HG03558 (cell line): ENCODE measurements at regions not wholly inside any gene's neighbourhood (a gene's known extent, or its start where the extent isn't known, plus 50 kb on each side); places are given as distances from the start of the nearest gene placed in this dataset.

Experiments used
- ATAC-seq: cut with Tn5 transposase; IDR thresholded peaks from one replicate; pipeline ENCODE4 v1.9.1; 2021; ENCODE audit warnings: moderate number of reproducible peaks; ENCODE audit not compliant: unreplicated experiment; ENCODE audit errors: extremely low read depth

GRCh38 chr3:106157411-106157810 is 288.6 kb upstream of the CBLB start:
- ATAC-seq: no peak

DNA sequence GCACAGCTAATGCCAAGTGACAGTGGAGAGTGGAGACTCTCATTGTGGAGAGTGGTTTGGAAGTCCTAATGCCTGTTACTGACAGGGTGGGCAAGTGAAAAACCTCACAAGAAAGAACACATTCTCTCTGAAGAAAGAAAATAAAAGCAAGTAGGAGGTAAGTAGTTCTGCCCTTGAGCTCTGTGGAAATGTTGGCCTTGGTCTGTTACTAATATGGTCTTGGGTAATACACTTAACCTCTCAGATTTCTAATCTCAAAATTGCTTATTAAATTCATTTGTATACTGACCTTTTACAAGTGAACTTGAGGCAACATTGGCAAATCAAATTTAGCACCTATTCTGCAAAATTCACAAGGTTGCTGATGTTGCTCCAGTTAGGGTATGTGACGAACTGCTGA is 291.6 kb upstream of the CBLB start:
- no peak for ATAC-seq

DNA sequence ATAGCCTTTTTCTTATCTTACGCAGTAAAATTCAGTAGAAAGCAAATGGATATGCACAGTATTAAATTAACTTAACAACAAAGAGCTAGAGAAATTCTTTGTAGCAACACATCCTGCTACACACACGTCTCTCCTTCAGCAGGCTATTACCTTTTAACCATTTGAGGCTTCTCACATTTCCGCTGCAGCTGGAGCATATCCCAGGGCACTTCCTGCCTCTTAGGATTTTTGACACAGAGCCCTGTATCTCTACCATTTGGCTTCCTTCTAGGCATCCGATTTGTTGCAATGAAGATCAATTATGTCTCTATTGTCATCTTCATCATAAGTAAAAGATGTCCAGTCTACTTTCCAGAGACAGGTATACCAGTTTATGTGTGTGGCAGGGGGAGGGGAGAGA is 292.4 kb upstream of the CBLB start:
- ATAC-seq: no peak

- ATAC-seq: no peak
Observed at GRCh38 chr3:106167728-106168127, 298.9 kb upstream of the CBLB start.

- no peak for ATAC-seq
Observed at GRCh38 chr3:106168962-106169750, 300.3 kb upstream of the CBLB start.

GRCh38 chr3:106170636-106171035 is 301.8 kb upstream of the CBLB start:
- no peak for ATAC-seq

- no peak for ATAC-seq
Observed at GRCh38 chr3:106172101-106172500, 303.3 kb upstream of the CBLB start.

DNA sequence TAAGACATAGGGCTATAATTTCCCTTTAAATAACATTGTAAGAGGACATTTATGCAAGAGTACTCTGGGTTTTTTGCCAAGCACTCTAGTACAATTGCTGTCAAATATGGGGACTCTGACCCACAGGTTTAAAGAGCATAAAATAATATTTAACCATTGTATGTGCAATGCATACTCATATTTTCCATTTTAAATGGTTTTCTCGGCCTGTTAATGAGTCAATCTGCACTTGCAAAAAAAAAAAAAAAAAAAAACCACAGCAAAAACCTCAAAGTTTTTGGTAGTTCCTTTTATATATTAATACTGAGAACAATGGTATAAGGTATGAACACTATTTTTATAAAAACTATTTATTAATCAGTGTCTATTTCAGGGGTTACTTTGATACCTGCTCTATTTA is 304.0 kb upstream of the CBLB start:
- ATAC-seq: peak; percentile 44

DNA sequence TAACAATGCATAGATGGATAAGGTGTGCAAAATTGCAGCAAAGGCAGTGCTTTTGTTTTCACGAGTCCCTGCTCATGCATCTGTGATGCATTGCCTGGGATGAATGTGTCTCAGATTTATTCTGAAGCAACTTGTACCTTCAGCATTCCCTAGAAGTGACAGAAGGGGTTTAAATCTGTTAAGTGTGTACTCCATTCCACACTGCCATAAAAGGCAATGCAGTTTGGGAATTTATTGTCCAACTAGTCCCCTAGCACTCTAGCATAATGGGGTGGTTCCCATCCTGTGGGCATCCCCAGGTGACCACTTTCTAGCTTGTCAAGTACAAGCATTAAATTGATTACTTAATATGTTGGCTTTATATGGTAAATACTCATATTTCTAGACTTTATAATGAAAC is 306.5 kb upstream of the CBLB start:
- no peak for ATAC-seq

DNA sequence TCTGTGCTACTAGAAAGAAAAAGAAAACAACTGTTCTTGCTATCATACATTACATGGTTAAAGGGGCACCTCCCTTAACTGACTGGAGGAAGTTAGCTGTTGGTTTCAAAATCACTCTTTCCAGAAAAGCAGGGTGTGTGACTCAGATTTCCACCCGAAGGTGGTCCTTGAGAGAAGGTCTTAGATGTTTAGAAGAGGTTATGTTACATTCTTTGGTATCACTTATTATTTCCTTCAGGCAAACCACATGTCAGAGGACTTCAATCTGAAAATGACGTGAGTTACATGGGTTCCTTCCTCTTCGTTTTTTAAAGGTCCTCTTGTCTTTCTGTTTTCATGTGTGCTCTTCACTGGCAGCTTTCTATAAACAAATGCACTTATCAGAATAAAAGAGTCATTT is 307.9 kb upstream of the CBLB start:
- ATAC-seq: peak; percentile 73

- ATAC-seq: no peak
Observed at GRCh38 chr3:106182950-106183511, 314.2 kb upstream of the CBLB start.

- no peak for ATAC-seq
Observed at GRCh38 chr3:106183762-106184391, 315.1 kb upstream of the CBLB start.

DNA sequence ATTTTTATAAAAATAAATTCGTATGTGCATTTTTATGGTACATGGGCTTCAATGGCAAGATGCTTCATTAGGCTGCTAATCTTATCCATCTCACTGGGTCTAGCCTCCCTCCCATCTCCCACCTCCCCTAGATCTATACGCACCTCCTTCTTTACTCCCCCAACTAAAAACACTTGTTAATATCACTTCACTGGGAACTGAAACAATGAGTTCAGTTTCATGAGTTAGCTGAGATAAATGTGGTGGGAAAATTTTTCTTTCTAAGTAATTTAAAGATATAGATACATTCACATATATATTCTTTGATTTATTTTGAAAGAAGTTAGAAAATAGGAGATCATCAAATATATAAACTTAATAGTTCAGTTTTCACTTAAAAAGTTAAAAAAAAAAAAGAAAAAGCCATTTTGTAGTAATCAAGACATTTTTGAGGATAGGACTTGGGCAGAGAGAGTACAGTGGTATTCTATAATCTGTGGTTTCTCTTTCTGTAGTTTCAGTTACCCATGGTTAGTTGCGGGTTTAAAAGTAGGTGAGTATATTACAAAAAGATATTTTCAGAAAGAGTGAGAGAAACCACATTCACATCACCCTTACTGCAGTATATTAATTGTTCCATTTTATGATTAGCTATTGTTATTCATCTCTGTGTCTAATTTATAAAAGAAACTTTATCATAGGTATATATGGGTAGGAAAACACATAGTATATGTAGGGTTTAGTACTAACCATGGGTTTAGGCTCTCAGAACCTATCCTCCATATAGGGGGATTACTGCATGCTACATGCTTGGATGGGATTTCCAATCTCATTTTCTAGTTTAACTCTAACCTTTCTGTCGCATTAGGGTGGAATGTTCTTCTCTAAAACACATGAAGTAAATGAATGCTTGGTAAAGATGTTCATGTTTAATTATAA is 316.0 kb upstream of the CBLB start:
- ATAC-seq: peak; percentile 87

GRCh38 chr3:106185949-106186348 is 317.1 kb upstream of the CBLB start:
- ATAC-seq: no peak

DNA sequence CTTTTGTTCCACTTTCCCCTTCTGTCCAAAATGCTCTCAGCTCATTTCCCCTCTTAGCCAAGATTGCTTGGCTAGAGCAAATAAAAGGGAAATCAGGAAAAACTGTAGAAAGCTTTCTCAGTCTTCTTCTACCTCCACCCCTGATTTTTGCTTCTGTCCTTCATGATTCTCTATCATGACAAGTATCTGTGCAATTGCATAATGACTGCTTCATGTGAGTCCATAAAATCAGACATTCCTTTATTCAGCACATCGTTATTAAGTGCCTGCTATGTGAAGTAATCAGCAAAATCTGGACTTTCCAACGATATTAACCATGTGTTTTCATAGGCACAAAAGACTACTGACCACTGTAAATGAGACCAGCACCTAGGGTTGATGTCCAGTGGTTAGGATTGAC is 321.5 kb upstream of the CBLB start:
- no peak for ATAC-seq

- ATAC-seq: no peak
Observed at GRCh38 chr3:106191211-106191610, 322.4 kb upstream of the CBLB start.

GRCh38 chr3:106191913-106192312 is 323.1 kb upstream of the CBLB start:
- no peak for ATAC-seq

- no peak for ATAC-seq
Observed at GRCh38 chr3:106193876-106194275, 325.1 kb upstream of the CBLB start.

GRCh38 chr3:106194726-106195125 is 325.9 kb upstream of the CBLB start:
- ATAC-seq: no peak

DNA sequence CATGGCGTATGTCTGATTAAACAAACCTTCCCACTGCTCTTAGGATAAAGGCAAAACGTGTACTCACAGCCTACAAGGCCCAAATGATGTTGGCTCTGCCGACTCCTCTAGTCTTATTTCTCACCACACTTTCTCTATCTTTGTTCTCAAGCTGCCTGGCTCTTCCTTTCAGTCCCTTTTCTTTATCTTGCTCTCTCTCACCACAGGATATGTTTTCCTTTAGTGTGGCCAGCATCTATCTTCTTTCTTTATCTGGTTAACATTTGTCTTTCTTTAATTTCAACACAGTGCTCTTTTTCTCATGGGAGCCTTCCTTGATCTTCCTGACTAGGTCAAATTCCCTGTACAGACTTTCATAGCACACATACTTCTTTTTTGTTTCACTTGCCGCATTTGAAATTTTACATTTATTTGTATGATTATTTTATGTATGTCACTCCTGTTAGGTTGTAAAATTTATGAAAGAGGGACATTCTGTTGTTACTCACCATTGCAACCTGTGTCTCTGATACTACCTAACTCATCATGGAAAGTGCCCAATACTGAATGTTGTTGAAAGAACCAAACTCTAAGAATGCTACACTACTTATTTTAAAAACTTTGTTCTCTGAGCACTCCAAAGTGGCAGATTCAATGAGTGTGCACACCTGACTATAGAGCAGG is 328.9 kb upstream of the CBLB start:
- ATAC-seq: no peak
